K562 (cell line): ENCODE measurements at regions not wholly inside any gene's neighbourhood (a gene's known extent, or its start where the extent isn't known, plus 50 kb on each side); places are given as distances from the start of the nearest gene placed in this dataset.

ENCODE experiments used
- ATAC-seq: fragments of 200-7000 bp; cut with Tn5 transposase; 3 replicates; pipeline ENCODE4 v1.9.1; 2020; ENCODE audit warnings: moderate library complexity
- BruUV-seq: library from RNA; stranded (reverse); fragments of 400-500 nt; replicated peaks from 2 replicates; lab custom pipeline; 2021; lab: Mats Ljungman, UMichigan
- CTCF ChIA-PET: fragments of 300-600 bp; formaldehyde crosslinking; extraction: SDS; loops from one replicate; lab custom pipeline; 2021; ENCODE audit warnings: low intra/inter-chr PET ratio; lab: Yijun Ruan, JAX
- POLR2A ChIA-PET: fragments of 300-600, 350-650 bp; sonication (Branson Sonifier 250); formaldehyde crosslinking; extraction: SDS; loops from one replicate; lab custom pipeline; 2021; ENCODE audit warnings: antibody characterized with exemption, inconsistent platforms; lab: Yijun Ruan, JAX
- DNase-seq, 4 experiments: peaks; one replicate each; pipeline versions ENCODE4 v3.0.0 to v3.0.0-alpha.2; 2011 to 2018; ENCODE audit warnings: low spot score in 3 of 4, mixed read lengths in 3 of 4; ENCODE audit errors: extremely low read depth in 1 of 4
- FAIRE-seq: peaks from 2 replicates; lab custom pipeline; 2011; peaks lifted over from hg19 to GRCh38; lab: Jason Lieb, UNC
- H2AFZ ChIP-seq: 2 replicates; pipeline ENCODE4 v1.6.0; 2011; ENCODE audit warnings: low read depth, low read length, control low read depth, inconsistent platforms
- H3K27ac ChIP-seq: fragments of 200-600 bp; 3 replicates; pipeline ENCODE4 v1.8.0; 2011; ENCODE audit warnings: low read depth, mild to moderate bottlenecking, control low read depth, inconsistent platforms, low read length, moderate library complexity, mixed read lengths; ENCODE audit errors: extremely low read depth
- H3K27me3 ChIP-seq, 2 experiments: fragments of 300-600 bp in 1 of 2; 2 replicates in 1 of 2; 3 replicates in 1 of 2; pipeline versions ENCODE4 v1.6.0 to v1.8.0; 2011; ENCODE audit warnings: inconsistent platforms in 2 of 2, low read length in 2 of 2, mild to moderate bottlenecking in 1 of 2, mixed read lengths in 1 of 2, moderate library complexity in 1 of 2; ENCODE audit not compliant: control insufficient read depth in 2 of 2, insufficient read depth in 2 of 2
- H3K36me3 ChIP-seq: fragments of 300-600 bp; 3 replicates; pipeline ENCODE4 v1.8.0; 2011; ENCODE audit warnings: mild to moderate bottlenecking, low read length, inconsistent platforms; ENCODE audit not compliant: control insufficient read depth, insufficient read depth
- H3K4me1 ChIP-seq, 2 experiments: fragments of 200-600 bp in 1 of 2; replicated peaks in 1 of 2; 2 replicates in 1 of 2; 3 replicates in 1 of 2; pipeline versions ENCODE4 v1.5.1 to v1.8.0; 2011; ENCODE audit warnings: inconsistent platforms in 2 of 2, low read length in 2 of 2, mild to moderate bottlenecking in 1 of 2, mixed read lengths in 1 of 2, moderate library complexity in 1 of 2; ENCODE audit not compliant: control insufficient read depth in 2 of 2, insufficient read depth in 2 of 2
- H3K4me2 ChIP-seq: 2 replicates; pipeline ENCODE4 v1.6.1; 2011; ENCODE audit warnings: low read length, control low read depth, inconsistent platforms, mixed read lengths; ENCODE audit not compliant: insufficient read depth
- H3K4me3 ChIP-seq: fragments of 200-600 bp; sonication (generic), shearing (Covaris generic); 2 replicates; pipeline ENCODE4 v1.5.1; 2016; ENCODE audit warnings: control low read depth, inconsistent platforms
- H3K79me2 ChIP-seq: fragments of 200-600 bp; 3 replicates; pipeline ENCODE4 v1.8.0; 2011; ENCODE audit warnings: low read length, inconsistent platforms; ENCODE audit not compliant: control insufficient read depth, insufficient read depth
- H3K9ac ChIP-seq, 2 experiments: 2 replicates each; pipeline versions ENCODE4 v1.6.0 to v1.6.1; 2011; ENCODE audit warnings: low read depth in 2 of 2, low read length in 2 of 2, control low read depth in 1 of 2, inconsistent platforms in 1 of 2, mild to moderate bottlenecking in 1 of 2, mixed read lengths in 1 of 2; ENCODE audit not compliant: insufficient read depth in 1 of 2
- H3K9me1 ChIP-seq: one replicate; pipeline ENCODE4 v1.6.0; 2011; ENCODE audit warnings: inconsistent platforms, mild to moderate bottlenecking, low read length, moderate library complexity; ENCODE audit not compliant: control insufficient read depth, insufficient read depth
- H3K9me3 ChIP-seq: replicated peaks from 2 replicates; pipeline ENCODE4 v1.5.1; 2011; ENCODE audit warnings: low read depth, low read length, inconsistent platforms; ENCODE audit not compliant: control insufficient read depth, insufficient read depth
- H4K20me1 ChIP-seq: replicated peaks from 2 replicates; pipeline ENCODE4 v1.6.1; 2011; ENCODE audit warnings: low read length, inconsistent platforms, mixed read lengths; ENCODE audit not compliant: control insufficient read depth, insufficient read depth
- CBX8 ChIP-seq: fragments of 200-600 bp; sonication (generic); IDR thresholded peaks from 2 replicates; pipeline ENCODE4 v1.6.1; 2012; ENCODE audit warnings: borderline replicate concordance, mixed run types, low read depth, mild to moderate bottlenecking, moderate library complexity, mixed read lengths, low read length, control low read depth, inconsistent platforms; ENCODE audit not compliant: poor library complexity, severe bottlenecking; ENCODE audit errors: extremely low read depth
- DPF2 ChIP-seq: fragments of 450-650 bp; IDR thresholded peaks from 2 replicates; pipeline ENCODE4 v1.6.1; 2016
- ELF1 ChIP-seq: fragments of 200-800 bp; sonication (Bioruptor generic); IDR thresholded peaks from 2 replicates; pipeline ENCODE4 v1.6.1; 2016; ENCODE audit warnings: missing genetic modification characterization, missing compliant biosample characterization
- FOS ChIP-seq: IDR thresholded peaks from 3 replicates; pipeline ENCODE4 v1.6.1; 2011; ENCODE audit not compliant: insufficient read length; ENCODE audit errors: extremely low read depth
- MAZ ChIP-seq, 2 experiments: fragments of 450-650 bp in 1 of 2; sonication (generic) in 1 of 2; formaldehyde crosslinking; IDR thresholded peaks in 1 of 2; conservative IDR thresholded peaks in 1 of 2; 2 replicates each; pipeline versions ENCODE4 v1.4.0 to v1.5.0; 2020; ENCODE audit warnings: mild to moderate bottlenecking in 1 of 2, missing genetic modification reagents in 1 of 2
- PATZ1 ChIP-seq: fragments of 250-450 bp; sonication (Bioruptor Pico); IDR thresholded peaks from 2 replicates; pipeline ENCODE4 v1.5.0; 2020; ENCODE audit warnings: mild to moderate bottlenecking, borderline replicate concordance
- TAL1 ChIP-seq: fragments of 450-650 bp; IDR thresholded peaks from 2 replicates; pipeline ENCODE4 v1.6.1; 2016; ENCODE audit warnings: mild to moderate bottlenecking
- U2AF2 ChIP-seq: fragments of 200-400 bp; formaldehyde crosslinking; optimal IDR thresholded peaks from 2 replicates; pipeline ENCODE3; 2017; ENCODE audit warnings: low read depth, mild to moderate bottlenecking, low read length
- XRCC4 ChIP-seq: IDR thresholded peaks from one replicate; pipeline ENCODE4 v1.6.1; 2011; ENCODE audit not compliant: insufficient read depth, insufficient read length; ENCODE audit errors: extremely low read depth
- ZNF239 ChIP-seq: fragments of 250-450 bp; sonication (Bioruptor Pico); IDR thresholded peaks from 2 replicates; pipeline ENCODE4 v1.4.0; 2020; ENCODE audit warnings: mild to moderate bottlenecking
- ZNF408 ChIP-seq: fragments of 250-450 bp; sonication (Bioruptor Pico); IDR thresholded peaks from 2 replicates; pipeline ENCODE4 v1.4.0; 2020; ENCODE audit warnings: low read depth, mild to moderate bottlenecking, moderate library complexity
- ZNF609 ChIP-seq: sonication (generic); formaldehyde crosslinking; IDR thresholded peaks from 2 replicates; pipeline ENCODE4 v1.8.1; 2023; ENCODE audit warnings: missing genetic modification reagents, mild to moderate bottlenecking, borderline replicate concordance
- WGBS: fragments of 100-300 bp; shearing (Covaris generic); methylation state at CpG from one replicate; pipeline ENCODE4 v1.1.6; 2016; ENCODE audit warnings: low coverage, mixed read lengths; ENCODE audit not compliant: insufficient coverage; ENCODE audit errors: missing lambda C conversion rate; 5-methylcytosine and 5-hydroxymethylcytosine counted together
- in situ Hi-C: fragments of 300-500 bp; cut with MboI; formaldehyde crosslinking; loops from 4 replicates; pipeline ENCODE4 v1.15.0; 2018; ENCODE audit warnings: inconsistent platforms, mixed read lengths
- intact Hi-C: fragments of 100-400 bp; cut with micrococcal nuclease; formaldehyde crosslinking; loops from 2 replicates; pipeline ENCODE4 v1.14.2; 2022
- TF ChIP-seq, protein P1 (sequence below): fragments of 250-450 bp; sonication (Bioruptor Pico); IDR thresholded peaks from 2 replicates; pipeline ENCODE4 v1.5.0; 2021; ENCODE audit warnings: mild to moderate bottlenecking, borderline replicate concordance

GRCh38 chr16:6122401-6122800, 1024.8 kb upstream of the EEF2KMT start (continued):
- TF ChIP-seq PATZ1 (no peak), DPF2 (no peak), TAL1 (no peak)
- TF ChIP-seq, protein P1, sequence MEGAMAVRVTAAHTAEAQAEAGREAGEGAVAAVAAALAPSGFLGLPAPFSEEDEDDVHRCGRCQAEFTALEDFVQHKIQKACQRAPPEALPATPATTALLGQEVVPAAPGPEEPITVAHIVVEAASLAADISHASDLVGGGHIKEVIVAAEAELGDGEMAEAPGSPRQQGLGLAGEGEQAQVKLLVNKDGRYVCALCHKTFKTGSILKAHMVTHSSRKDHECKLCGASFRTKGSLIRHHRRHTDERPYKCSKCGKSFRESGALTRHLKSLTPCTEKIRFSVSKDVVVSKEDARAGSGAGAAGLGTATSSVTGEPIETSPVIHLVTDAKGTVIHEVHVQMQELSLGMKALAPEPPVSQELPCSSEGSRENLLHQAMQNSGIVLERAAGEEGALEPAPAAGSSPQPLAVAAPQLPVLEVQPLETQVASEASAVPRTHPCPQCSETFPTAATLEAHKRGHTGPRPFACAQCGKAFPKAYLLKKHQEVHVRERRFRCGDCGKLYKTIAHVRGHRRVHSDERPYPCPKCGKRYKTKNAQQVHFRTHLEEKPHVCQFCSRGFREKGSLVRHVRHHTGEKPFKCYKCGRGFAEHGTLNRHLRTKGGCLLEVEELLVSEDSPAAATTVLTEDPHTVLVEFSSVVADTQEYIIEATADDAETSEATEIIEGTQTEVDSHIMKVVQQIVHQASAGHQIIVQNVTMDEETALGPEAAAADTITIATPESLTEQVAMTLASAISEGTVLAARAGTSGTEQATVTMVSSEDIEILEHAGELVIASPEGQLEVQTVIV (CRISPR knock-in tag): no peak

GRCh38 chr16:6114691-6115090, 1017.1 kb upstream of the EEF2KMT start:
- ATAC-seq (no peak), DNase-seq (no peak), FAIRE-seq (no peak)
- Histone ChIP-seq H3K9ac (no peak overlapping the region), H3K36me3 (no peaks in the 10 kb centered on the region), H4K20me1 (no peaks in the 10 kb centered on the region), H3K27ac (no peak overlapping the region), H3K27me3 (no peaks in the 10 kb centered on the region), H3K4me2 (no peak overlapping the region), H2AFZ (no peak overlapping the region), H3K4me1 (no peaks in the 10 kb centered on the region), H3K79me2 (no peaks in the 10 kb centered on the region), H3K4me3 (no peak overlapping the region), H3K9me3 (no peaks in the 10 kb centered on the region), H3K9me1 (no peaks in the 10 kb centered on the region)
- in situ Hi-C loops: no loop called here
- POLR2A ChIA-PET: no interaction called here
- BruUV-seq: no TSS peak
- intact Hi-C loops: no loop called here
- 0% methylated on average over 2 of the region's 2 CpGs for WGBS
- CTCF ChIA-PET: no interaction called here
- TF ChIP-seq MAZ (CRISPR knock-in tag; conservative IDR thresholded peaks at IDR 0.05 in 1 of 2, IDR thresholded peaks at IDR 0.05 in 1 of 2) (no peak), ZNF408 (no peak), CBX8 (no peak), ZNF239 (no peak), ZNF609 (CRISPR knock-in tag) (no peak), FOS (no peak), XRCC4 (no peak), ELF1 (no peak), U2AF2 (no peak)
